Panc1 (cell line): ENCODE measurements at regions not wholly inside any gene's neighbourhood (a gene's known extent, or its start where the extent isn't known, plus 50 kb on each side); places are given as distances from the start of the nearest gene placed in this dataset.

Experiments
- ATAC-seq: fragments of 200-7000 bp; cut with Tn5 transposase; 2 replicates; pipeline ENCODE4 v1.9.1; 2020; ENCODE audit warnings: mild to moderate bottlenecking, moderate library complexity
- BruUV-seq: library from RNA; stranded (reverse); fragments of 400-500 nt; replicated peaks from 2 replicates; lab custom pipeline; 2021; lab: Mats Ljungman, UMichigan
- CTCF ChIA-PET: fragments of 300-600 bp; sonication (Branson Sonifier 250); formaldehyde crosslinking; loops from one replicate; lab custom pipeline; 2022; ENCODE audit warnings: antibody characterized with exemption; lab: Charles Lee
- POLR2A ChIA-PET: fragments of 300-600 bp; sonication (Branson Sonifier 250); formaldehyde crosslinking; loops from one replicate; lab custom pipeline; 2022; ENCODE audit warnings: antibody characterized with exemption; lab: Charles Lee
- DNase-seq: peaks from one replicate; pipeline ENCODE4 v3.0.0-alpha.2; 2010; ENCODE audit warnings: low read depth, low spot score
- H3K27ac ChIP-seq: 2 replicates; pipeline ENCODE4 v1.5.1; 2011; ENCODE audit warnings: mild to moderate bottlenecking, low read length, inconsistent platforms
- H3K27me3 ChIP-seq: fragments of 200-500 bp; sonication (Bioruptor generic); 2 replicates; pipeline ENCODE4 v1.6.0; 2014; ENCODE audit warnings: low read length, inconsistent platforms; ENCODE audit not compliant: control insufficient read depth, insufficient read depth
- H3K36me3 ChIP-seq: fragments of 200-500 bp; sonication (Bioruptor generic); 2 replicates; pipeline ENCODE4 v1.5.1; 2014; ENCODE audit warnings: inconsistent platforms, mild to moderate bottlenecking, low read length, moderate library complexity; ENCODE audit not compliant: control insufficient read depth, insufficient read depth
- H3K4me1 ChIP-seq: 2 replicates; pipeline ENCODE4 v1.5.1; 2011; ENCODE audit warnings: inconsistent platforms, mild to moderate bottlenecking, low read length, moderate library complexity; ENCODE audit not compliant: control insufficient read depth, insufficient read depth
- H3K4me3 ChIP-seq, 2 experiments: 2 replicates each; pipeline ENCODE4 v1.5.1; 2011 to 2012; ENCODE audit warnings: low read depth in 2 of 2, low read length in 2 of 2, mild to moderate bottlenecking in 2 of 2, inconsistent platforms in 1 of 2, moderate library complexity in 1 of 2
- H3K9me3 ChIP-seq: fragments of 200-500 bp; sonication (Bioruptor generic); 2 replicates; pipeline ENCODE4 v1.5.1; 2014; ENCODE audit warnings: low read depth, mild to moderate bottlenecking, inconsistent platforms, low read length, moderate library complexity; ENCODE audit not compliant: control insufficient read depth, insufficient read depth
- POLR2AphosphoS5 ChIP-seq: IDR thresholded peaks from 2 replicates; pipeline ENCODE4 v1.6.1; 2012; ENCODE audit warnings: mild to moderate bottlenecking, low read depth, low read length, moderate library complexity
- REST ChIP-seq, 2 experiments: IDR thresholded peaks; 2 replicates each; pipeline ENCODE4 v1.6.1; 2011 to 2012; ENCODE audit warnings: low read depth in 2 of 2, control low read depth in 1 of 2, low read length in 1 of 2, mild to moderate bottlenecking in 1 of 2, moderate library complexity in 1 of 2; ENCODE audit not compliant: insufficient read depth in 1 of 2
- SIN3A ChIP-seq: IDR thresholded peaks from 2 replicates; pipeline ENCODE4 v1.6.1; 2012; ENCODE audit warnings: low read depth, mild to moderate bottlenecking, low read length, moderate library complexity, borderline replicate concordance; ENCODE audit not compliant: insufficient read depth
- TCF7L2 ChIP-seq: IDR thresholded peaks from 2 replicates; pipeline ENCODE4 v1.6.1; 2011; ENCODE audit warnings: mild to moderate bottlenecking, low read depth, low read length, inconsistent platforms
- in situ Hi-C: cut with HindIII; loops from 2 replicates; pipeline ENCODE4 v1.10.0; 2016; ENCODE audit warnings: low sequenced_read_pairs, low pct_unique_long_range_greater_than_20kb
- intact Hi-C: fragments of 100-400 bp; cut with micrococcal nuclease; formaldehyde crosslinking; loops from one replicate; pipeline ENCODE4 v1.10.0; 2022; ENCODE audit not compliant: unreplicated experiment
- TF ChIP-seq, protein P1 (sequence below): fragments of 450-650 bp; IDR thresholded peaks from 2 replicates; pipeline ENCODE4 v1.5.1; 2017; ENCODE audit warnings: mild to moderate bottlenecking

GRCh38 chr6:86558318-86558717 is 379.0 kb upstream of the HTR1E start:
- intact Hi-C loops = no loop called here
- H3K27ac ChIP-seq = no peak overlapping the region
- no TSS peak for BruUV-seq
- TF ChIP-seq TCF7L2 (no peak), SIN3A (no peak), REST (IDR thresholded peaks at IDR 0.05; ENCODE audit: insufficient read depth in 1 of 2, low read depth in 2 of 2, low read length in 1 of 2) (no peak), POLR2AphosphoS5 (no peak)
- TF ChIP-seq, protein P1, sequence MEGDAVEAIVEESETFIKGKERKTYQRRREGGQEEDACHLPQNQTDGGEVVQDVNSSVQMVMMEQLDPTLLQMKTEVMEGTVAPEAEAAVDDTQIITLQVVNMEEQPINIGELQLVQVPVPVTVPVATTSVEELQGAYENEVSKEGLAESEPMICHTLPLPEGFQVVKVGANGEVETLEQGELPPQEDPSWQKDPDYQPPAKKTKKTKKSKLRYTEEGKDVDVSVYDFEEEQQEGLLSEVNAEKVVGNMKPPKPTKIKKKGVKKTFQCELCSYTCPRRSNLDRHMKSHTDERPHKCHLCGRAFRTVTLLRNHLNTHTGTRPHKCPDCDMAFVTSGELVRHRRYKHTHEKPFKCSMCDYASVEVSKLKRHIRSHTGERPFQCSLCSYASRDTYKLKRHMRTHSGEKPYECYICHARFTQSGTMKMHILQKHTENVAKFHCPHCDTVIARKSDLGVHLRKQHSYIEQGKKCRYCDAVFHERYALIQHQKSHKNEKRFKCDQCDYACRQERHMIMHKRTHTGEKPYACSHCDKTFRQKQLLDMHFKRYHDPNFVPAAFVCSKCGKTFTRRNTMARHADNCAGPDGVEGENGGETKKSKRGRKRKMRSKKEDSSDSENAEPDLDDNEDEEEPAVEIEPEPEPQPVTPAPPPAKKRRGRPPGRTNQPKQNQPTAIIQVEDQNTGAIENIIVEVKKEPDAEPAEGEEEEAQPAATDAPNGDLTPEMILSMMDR = no peak
- in situ Hi-C loops = no loop called here
- H3K4me1 ChIP-seq = no peaks in the 10 kb centered on the region
- no peaks in the 10 kb centered on the region for H3K36me3 ChIP-seq
- H3K27me3 ChIP-seq = no peaks in the 10 kb centered on the region
- H3K9me3 ChIP-seq = no peaks in the 10 kb centered on the region
- CTCF ChIA-PET = no interaction called here
- POLR2A ChIA-PET = no interaction called here
- ATAC-seq (no peak), DNase-seq (no peak)
- H3K4me3 ChIP-seq = no peak overlapping the region

DNA sequence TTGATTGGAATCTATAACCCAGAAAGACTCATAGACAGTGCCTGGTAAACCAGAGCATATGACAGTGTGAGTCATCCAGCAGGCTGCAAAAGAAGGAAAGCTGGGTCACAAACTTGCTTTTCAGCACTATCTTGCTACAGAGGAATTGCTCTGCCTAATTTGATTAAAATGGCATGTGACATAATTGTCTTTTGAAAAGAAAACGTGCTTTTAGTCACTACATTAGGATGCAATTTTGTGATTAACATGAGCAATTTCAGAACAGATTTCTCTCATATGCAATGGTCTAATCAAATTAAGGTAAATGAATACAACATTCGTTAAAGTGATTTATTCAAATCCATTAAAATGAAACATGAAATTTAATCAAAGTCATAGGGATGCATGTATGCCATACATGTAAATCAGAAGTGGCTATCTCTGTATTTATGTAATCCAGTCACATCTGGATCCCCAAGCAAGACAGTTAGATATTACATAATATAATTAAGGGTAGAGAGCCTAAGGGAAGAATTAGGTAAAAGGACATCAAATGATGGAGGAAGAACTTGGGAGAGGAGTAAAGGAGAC is 400.0 kb upstream of the HTR1E start:
- in situ Hi-C loops = no loop called here
- Histone ChIP-seq H3K27ac (no peak overlapping the region), H3K27me3 (no peaks in the 10 kb centered on the region), H3K4me1 (no peaks in the 10 kb centered on the region), H3K4me3 (no peak overlapping the region), H3K36me3 (no peaks in the 10 kb centered on the region), H3K9me3 (no peaks in the 10 kb centered on the region)
- ChIA-PET CTCF (no interaction called here), POLR2A (no interaction called here)
- DNase-seq (no peak), ATAC-seq (no peak)
- TF ChIP-seq, protein P1 = no peak
- no peak for TF ChIP-seq SIN3A
- TF ChIP-seq POLR2AphosphoS5 = no peak
- TF ChIP-seq REST (IDR thresholded peaks at IDR 0.05; ENCODE audit: insufficient read depth in 1 of 2, low read depth in 2 of 2, low read length in 1 of 2) = no peak
- no peak for TF ChIP-seq TCF7L2
- BruUV-seq = no TSS peak
- intact Hi-C loops = no loop called here
